DOHH2 (cell line): ENCODE measurements at regions not wholly inside any gene's neighbourhood (a gene's known extent, or its start where the extent isn't known, plus 50 kb on each side); places are given as distances from the start of the nearest gene placed in this dataset.

Experiments
- EZH2phosphoT487 ChIP-seq: fragments of 200-600 bp; sonication (generic); IDR thresholded peaks from 2 replicates; pipeline ENCODE4 v1.6.1; 2017; ENCODE audit warnings: borderline replicate concordance, mild to moderate bottlenecking, antibody characterized with exemption, low read length, moderate library complexity, mixed read lengths
- TF ChIP-seq, protein P1 (sequence below): fragments of 200-600 bp; sonication (generic); IDR thresholded peaks from one replicate; pipeline ENCODE4 v1.5.1; 2014; ENCODE audit warnings: antibody characterized with exemption, mild to moderate bottlenecking, low read depth, low read length; ENCODE audit not compliant: poor library complexity, severe bottlenecking

DNA sequence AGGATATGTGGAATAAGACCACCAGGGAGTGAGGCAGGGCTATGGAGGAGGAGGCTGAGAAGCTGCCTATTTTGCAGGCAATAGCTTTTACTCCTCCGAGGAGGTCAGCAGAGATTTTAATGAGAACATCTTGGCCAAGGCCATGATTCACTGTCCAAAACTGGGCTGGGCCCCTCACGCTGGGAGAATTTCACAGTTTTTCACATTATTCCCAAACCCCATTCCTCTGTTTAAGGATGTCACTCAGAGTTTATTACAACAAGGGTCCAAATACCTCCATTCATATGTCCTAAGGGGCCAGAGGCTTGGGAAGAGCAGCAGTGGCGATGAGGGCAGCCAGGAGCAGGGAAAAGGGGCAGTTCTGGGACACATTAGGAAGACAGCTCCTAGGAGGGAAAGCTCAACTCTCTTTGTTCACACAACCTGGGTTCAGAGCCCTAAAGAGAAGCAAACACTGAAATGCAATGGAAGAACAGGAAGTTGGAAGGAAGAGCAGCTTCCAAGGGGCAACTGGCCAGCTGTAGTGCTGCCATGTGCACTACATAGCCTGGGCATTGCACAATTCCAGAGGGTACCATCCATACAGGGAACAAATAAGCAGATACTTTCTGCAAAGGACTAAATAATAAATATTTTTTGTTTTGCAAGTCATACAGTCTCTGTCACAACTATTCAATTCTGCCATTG lies 283.2 kb downstream of the NUAK1 start:
- TF ChIP-seq, protein P1, sequence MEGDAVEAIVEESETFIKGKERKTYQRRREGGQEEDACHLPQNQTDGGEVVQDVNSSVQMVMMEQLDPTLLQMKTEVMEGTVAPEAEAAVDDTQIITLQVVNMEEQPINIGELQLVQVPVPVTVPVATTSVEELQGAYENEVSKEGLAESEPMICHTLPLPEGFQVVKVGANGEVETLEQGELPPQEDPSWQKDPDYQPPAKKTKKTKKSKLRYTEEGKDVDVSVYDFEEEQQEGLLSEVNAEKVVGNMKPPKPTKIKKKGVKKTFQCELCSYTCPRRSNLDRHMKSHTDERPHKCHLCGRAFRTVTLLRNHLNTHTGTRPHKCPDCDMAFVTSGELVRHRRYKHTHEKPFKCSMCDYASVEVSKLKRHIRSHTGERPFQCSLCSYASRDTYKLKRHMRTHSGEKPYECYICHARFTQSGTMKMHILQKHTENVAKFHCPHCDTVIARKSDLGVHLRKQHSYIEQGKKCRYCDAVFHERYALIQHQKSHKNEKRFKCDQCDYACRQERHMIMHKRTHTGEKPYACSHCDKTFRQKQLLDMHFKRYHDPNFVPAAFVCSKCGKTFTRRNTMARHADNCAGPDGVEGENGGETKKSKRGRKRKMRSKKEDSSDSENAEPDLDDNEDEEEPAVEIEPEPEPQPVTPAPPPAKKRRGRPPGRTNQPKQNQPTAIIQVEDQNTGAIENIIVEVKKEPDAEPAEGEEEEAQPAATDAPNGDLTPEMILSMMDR = no peak
- TF ChIP-seq EZH2phosphoT487 = no peak
